HL-60 (cell line): ENCODE measurements at regions not wholly inside any gene's neighbourhood (a gene's known extent, or its start where the extent isn't known, plus 50 kb on each side); places are given as distances from the start of the nearest gene placed in this dataset.

Experiments used
- DNase-seq, 2 experiments: peaks; one replicate each; pipeline ENCODE4 v3.0.0-alpha.2; 2010 to 2020; ENCODE audit warnings: low read depth in 1 of 2, low spot score in 1 of 2
- H3K27ac ChIP-seq: fragments of 250-450 bp; sonication (Bioruptor Pico); replicated peaks from 2 replicates; pipeline ENCODE4 v1.5.1; 2020; ENCODE audit warnings: mild to moderate bottlenecking, moderate library complexity
- H3K27me3 ChIP-seq: fragments of 250-450 bp; sonication (Bioruptor Pico); 2 replicates; pipeline ENCODE4 v1.5.1; 2021; ENCODE audit warnings: mild to moderate bottlenecking, moderate library complexity; ENCODE audit not compliant: insufficient read depth, poor library complexity, severe bottlenecking
- H3K4me3 ChIP-seq: replicated peaks from 2 replicates; pipeline ENCODE4 v1.5.1; 2011; ENCODE audit warnings: mild to moderate bottlenecking, control low read depth, low read length; ENCODE audit not compliant: insufficient read depth
- CTCF ChIP-seq: IDR thresholded peaks from one replicate; pipeline ENCODE4 v1.5.1; 2011; ENCODE audit warnings: low read length, control low read depth, inconsistent platforms; ENCODE audit not compliant: insufficient read depth
- GABPA ChIP-seq: IDR thresholded peaks from 2 replicates; pipeline ENCODE4 v1.6.1; 2012; ENCODE audit warnings: low read depth
- POLR2AphosphoS5 ChIP-seq: IDR thresholded peaks from 2 replicates; pipeline ENCODE4 v1.6.1; 2012; ENCODE audit warnings: low read depth
- REST ChIP-seq: IDR thresholded peaks from 2 replicates; pipeline ENCODE4 v1.6.1; 2012; ENCODE audit warnings: low read depth; ENCODE audit not compliant: insufficient replicate concordance
- SPI1 ChIP-seq: IDR thresholded peaks from 2 replicates; pipeline ENCODE4 v1.6.1; 2012; ENCODE audit warnings: low read depth, mild to moderate bottlenecking, borderline replicate concordance

GRCh38 chr16:85182286-85182685 lies 70.0 kb upstream of the CIBAR2 start:
- no peak overlapping the region for H3K4me3 ChIP-seq
- H3K27me3 ChIP-seq: peaks cover 2% of the 10 kb centered on the region
- no peak for TF ChIP-seq GABPA
- TF ChIP-seq REST: no peak
- no peak for TF ChIP-seq POLR2AphosphoS5
- TF ChIP-seq CTCF: no peak
- TF ChIP-seq SPI1: no peak

GRCh38 chr16:85182774-85183173 lies 70.5 kb upstream of the CIBAR2 start:
- DNase-seq: no peak
- Histone ChIP-seq H3K27ac (no peak overlapping the region), H3K27me3 (no peaks in the 10 kb centered on the region), H3K4me3 (no peak overlapping the region)
- no peak for TF ChIP-seq REST
- no peak for TF ChIP-seq GABPA
- no peak for TF ChIP-seq POLR2AphosphoS5
- TF ChIP-seq CTCF: no peak
- TF ChIP-seq SPI1: no peak

More at GRCh38 chr16:85182286-85182685, 70.0 kb upstream of the CIBAR2 start:
- no peak overlapping the region for H3K27ac ChIP-seq
- DNase-seq: no peak

- TF ChIP-seq GABPA (no peak), REST (no peak), CTCF (no peak), POLR2AphosphoS5 (no peak), SPI1 (no peak)
- Histone ChIP-seq H3K27me3 (no peaks in the 10 kb centered on the region), H3K4me3 (no peak overlapping the region), H3K27ac (no peak overlapping the region)
- DNase-seq: no peak
These were observed 71.3 kb upstream of the CIBAR2 start for GRCh38 chr16:85183564-85183963.
